H9 (cell line): ENCODE measurements at regions not wholly inside any gene's neighbourhood (a gene's known extent, or its start where the extent isn't known, plus 50 kb on each side); places are given as distances from the start of the nearest gene placed in this dataset.

ENCODE experiments used
- DNase-seq: peaks from one replicate; pipeline ENCODE4 v3.0.0-alpha.2; 2017
- H2AFZ ChIP-seq: one replicate; pipeline ENCODE4 v1.6.1; 2013; ENCODE audit warnings: mild to moderate bottlenecking, low read length, control low read depth, moderate library complexity
- H2AK5ac ChIP-seq: 2 replicates; pipeline ENCODE4 v1.6.1; 2013; ENCODE audit warnings: low read length, control low read depth, mixed read lengths; ENCODE audit not compliant: insufficient read length
- H2BK120ac ChIP-seq: one replicate; pipeline ENCODE4 v1.6.1; 2013; ENCODE audit warnings: low read depth, mild to moderate bottlenecking, low read length, control low read depth, inconsistent platforms; ENCODE audit not compliant: poor library complexity, severe bottlenecking
- H2BK12ac ChIP-seq: 2 replicates; pipeline ENCODE4 v1.6.1; 2013; ENCODE audit warnings: low read length, control low read depth, mixed read lengths, low read depth; ENCODE audit not compliant: insufficient read length
- H2BK15ac ChIP-seq: 2 replicates; pipeline ENCODE4 v1.6.1; 2013; ENCODE audit warnings: low read depth, low read length, control low read depth
- H2BK20ac ChIP-seq: one replicate; pipeline ENCODE4 v1.6.1; 2013; ENCODE audit warnings: low read depth, mild to moderate bottlenecking, low read length, control low read depth, inconsistent platforms; ENCODE audit not compliant: poor library complexity, severe bottlenecking
- H2BK5ac ChIP-seq: 2 replicates; pipeline ENCODE4 v1.6.1; 2013; ENCODE audit warnings: low read length, control low read depth, mixed read lengths; ENCODE audit not compliant: insufficient read length
- H3K14ac ChIP-seq: 2 replicates; pipeline ENCODE4 v1.6.1; 2013; ENCODE audit warnings: low read length, control low read depth; ENCODE audit not compliant: insufficient read depth
- H3K18ac ChIP-seq: 2 replicates; pipeline ENCODE4 v1.6.1; 2013; ENCODE audit warnings: low read depth, mild to moderate bottlenecking, mixed read lengths, low read length, control low read depth; ENCODE audit not compliant: insufficient read length
- H3K23ac ChIP-seq: 2 replicates; pipeline ENCODE4 v1.6.1; 2013; ENCODE audit warnings: low read length, control low read depth, mixed read lengths, low read depth; ENCODE audit not compliant: insufficient read length
- H3K23me2 ChIP-seq: 2 replicates; pipeline ENCODE4 v1.6.1; 2013; ENCODE audit warnings: low read depth, mild to moderate bottlenecking, mixed read lengths, low read length, control low read depth; ENCODE audit not compliant: insufficient read length, poor library complexity, severe bottlenecking
- H3K27ac ChIP-seq: 2 replicates; pipeline ENCODE4 v1.5.1; 2013; ENCODE audit warnings: low read length, control low read depth, mixed read lengths, low read depth; ENCODE audit not compliant: insufficient read length
- H3K27me3 ChIP-seq: 2 replicates; pipeline ENCODE4 v1.6.1; 2013; ENCODE audit warnings: low read length, control low read depth, inconsistent platforms; ENCODE audit not compliant: insufficient read depth
- H3K4ac ChIP-seq: 2 replicates; pipeline ENCODE4 v1.6.1; 2013; ENCODE audit warnings: low read depth, mild to moderate bottlenecking, control low read depth, inconsistent platforms, low read length, moderate library complexity
- H3K4me1 ChIP-seq: 2 replicates; pipeline ENCODE4 v1.6.1; 2013; ENCODE audit warnings: low read length, control low read depth, inconsistent platforms; ENCODE audit not compliant: insufficient read depth
- H3K4me2 ChIP-seq: 2 replicates; pipeline ENCODE4 v1.6.1; 2013; ENCODE audit warnings: low read length, control low read depth, mixed read lengths; ENCODE audit not compliant: insufficient read length, insufficient read depth
- H3K56ac ChIP-seq: 2 replicates; pipeline ENCODE4 v1.6.1; 2013; ENCODE audit warnings: low read depth, mild to moderate bottlenecking, mixed read lengths, low read length, control low read depth; ENCODE audit not compliant: insufficient read length
- H3K79me1 ChIP-seq: 2 replicates; pipeline ENCODE4 v1.6.1; 2013; ENCODE audit warnings: low read depth, mild to moderate bottlenecking, moderate library complexity, low read length, control low read depth, inconsistent platforms; ENCODE audit not compliant: insufficient read depth, poor library complexity, severe bottlenecking
- H3K79me2 ChIP-seq: 2 replicates; pipeline ENCODE4 v1.6.1; 2013; ENCODE audit warnings: low read length, control low read depth, inconsistent platforms; ENCODE audit not compliant: insufficient read depth
- H3K9ac ChIP-seq: 2 replicates; pipeline ENCODE4 v1.6.1; 2013; ENCODE audit warnings: low read length, control low read depth, mixed read lengths; ENCODE audit not compliant: insufficient read length; ENCODE audit errors: extremely low read depth
- H3K9me3 ChIP-seq: one replicate; pipeline ENCODE4 v1.6.1; 2013; ENCODE audit warnings: low read depth, low read length, inconsistent platforms; ENCODE audit not compliant: control insufficient read depth
- H3T11ph ChIP-seq: one replicate; pipeline ENCODE4 v1.6.1; 2013; ENCODE audit warnings: mild to moderate bottlenecking, low read length, control low read depth, inconsistent platforms
- H4K20me1 ChIP-seq: one replicate; pipeline ENCODE4 v1.6.1; 2013; ENCODE audit not compliant: control insufficient read depth, insufficient read length, insufficient read depth
- H4K5ac ChIP-seq: 2 replicates; pipeline ENCODE4 v1.6.1; 2013; ENCODE audit warnings: low read depth, mild to moderate bottlenecking, mixed read lengths, low read length, control low read depth; ENCODE audit not compliant: insufficient read length
- H4K8ac ChIP-seq: replicated peaks from 2 replicates; pipeline ENCODE4 v1.6.1; 2013; ENCODE audit warnings: low read length, control low read depth, mixed read lengths, low read depth; ENCODE audit not compliant: insufficient read length
- H4K91ac ChIP-seq: 2 replicates; pipeline ENCODE4 v1.6.1; 2013; ENCODE audit warnings: low read depth, mild to moderate bottlenecking, moderate library complexity, mixed read lengths, low read length, control low read depth; ENCODE audit not compliant: insufficient read length
- H3K27ac Mint-ChIP-seq, 3 experiments: 2 replicates in 2 of 3; 3 replicates in 1 of 3; pipeline ENCODE4 v1.8.0; 2020 to 2021; ENCODE audit warnings: mixed read lengths in 3 of 3, mild to moderate bottlenecking in 1 of 3, moderate library complexity in 1 of 3
- H3K27me3 Mint-ChIP-seq: 2 replicates; pipeline ENCODE4 v1.8.0; 2021; ENCODE audit warnings: low read depth, mild to moderate bottlenecking, moderate library complexity, mixed read lengths
- H3K36me3 Mint-ChIP-seq, 3 experiments: 2 replicates in 2 of 3; 3 replicates in 1 of 3; pipeline ENCODE4 v1.8.0; 2020 to 2021; ENCODE audit warnings: low read depth in 3 of 3, mixed read lengths in 3 of 3; ENCODE audit not compliant: insufficient read depth in 1 of 3
- H3K4me1 Mint-ChIP-seq, 2 experiments: 2 replicates each; pipeline ENCODE4 v1.8.0; 2020; ENCODE audit warnings: mixed read lengths in 2 of 2
- H3K4me3 Mint-ChIP-seq, 2 experiments: 2 replicates in 1 of 2; 3 replicates in 1 of 2; pipeline ENCODE4 v1.8.0; 2020 to 2021; ENCODE audit warnings: mild to moderate bottlenecking in 2 of 2, mixed read lengths in 2 of 2, moderate library complexity in 1 of 2
- H3K9me3 Mint-ChIP-seq, 2 experiments: 2 replicates in 1 of 2; 3 replicates in 1 of 2; pipeline ENCODE4 v1.8.0; 2020; ENCODE audit warnings: mild to moderate bottlenecking in 2 of 2, mixed read lengths in 2 of 2, moderate library complexity in 1 of 2
- CTCF ChIP-seq: fragments of 200-600 bp; sonication (generic); conservative IDR thresholded peaks from 3 replicates; pipeline ENCODE4 v1.8.0; 2021; ENCODE audit warnings: antibody characterized with exemption, mild to moderate bottlenecking
- whole genome bisulfite sequencing: extraction: QIAGEN DNeasy Blood & Tissue Kit; methylation state at CpG from one replicate; pipeline ENCODE4 v1.1.7; 2013; ENCODE audit warnings: missing lambda C conversion rate, low lambda C conversion rate, mixed read lengths; ENCODE audit not compliant: insufficient read length; ENCODE audit errors: extremely low coverage; 5-methylcytosine and 5-hydroxymethylcytosine counted together

DNA sequence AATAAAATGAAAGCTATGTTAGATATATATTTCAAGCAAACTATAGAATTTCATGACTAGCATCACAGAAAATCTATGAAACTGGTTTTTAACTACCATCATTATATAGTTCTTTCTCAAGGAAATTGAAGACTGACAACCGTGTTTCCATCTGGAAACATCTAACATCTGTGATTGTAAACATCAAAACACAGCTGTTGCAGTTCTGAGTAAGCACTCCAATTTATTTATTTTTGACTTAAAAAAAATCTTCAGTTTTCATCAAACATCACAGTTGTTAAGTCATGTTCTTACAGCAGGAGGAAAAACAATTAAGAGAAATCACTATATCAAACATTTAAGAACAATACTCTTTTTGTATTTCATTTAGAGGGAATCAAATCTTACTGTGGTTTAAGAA is 1653.0 kb upstream of the MIR17HG start:
- no peaks in the 10 kb centered on the region for H3K9me3 Mint-ChIP-seq
- Histone ChIP-seq H2AFZ (no peak overlapping the region), H3K56ac (no peak overlapping the region), H3K4ac (no peak overlapping the region), H2BK12ac (no peak overlapping the region), H3K27ac (no peak overlapping the region), H3K23ac (no peak overlapping the region), H3K79me1 (no peaks in the 10 kb centered on the region), H3K9ac (no peak overlapping the region), H2BK120ac (no peak overlapping the region), H3T11ph (no peak overlapping the region), H4K91ac (no peak overlapping the region), H3K9me3 (no peaks in the 10 kb centered on the region), H2AK5ac (no peak overlapping the region), H3K23me2 (no peaks in the 10 kb centered on the region), H3K14ac (no peak overlapping the region), H3K27me3 (no peaks in the 10 kb centered on the region), H3K4me2 (no peak overlapping the region), H3K79me2 (no peaks in the 10 kb centered on the region), H4K20me1 (no peaks in the 10 kb centered on the region), H3K4me1 (no peaks in the 10 kb centered on the region), H2BK5ac (no peak overlapping the region), H4K8ac (no peak overlapping the region), H2BK15ac (no peak overlapping the region), H3K18ac (no peak overlapping the region), H4K5ac (no peak overlapping the region), H2BK20ac (no peak overlapping the region)
- H3K27me3 Mint-ChIP-seq = no peaks in the 10 kb centered on the region
- DNase-seq = no peak
- H3K36me3 Mint-ChIP-seq = no peaks in the 10 kb centered on the region
- no peak overlapping the region for H3K27ac Mint-ChIP-seq
- H3K4me3 Mint-ChIP-seq = no peak overlapping the region
- no peak for TF ChIP-seq CTCF
- WGBS = no CpG with 5 or more reads among the region's 1 CpG
- H3K4me1 Mint-ChIP-seq = peaks cover 4% of the 10 kb centered on the region in 2 experiments; a peak in 2 of 4 replicates
